A673 (cell line): ENCODE measurements at regions not wholly inside any gene's neighbourhood (a gene's known extent, or its start where the extent isn't known, plus 50 kb on each side); places are given as distances from the start of the nearest gene placed in this dataset.

Experiments used
- EZH2 ChIP-seq: fragments of 200-600 bp; sonication (generic); IDR thresholded peaks from 2 replicates; pipeline ENCODE4 v1.6.1; 2017; ENCODE audit warnings: borderline replicate concordance, low read depth, mild to moderate bottlenecking, mixed read lengths, antibody characterized with exemption, low read length; ENCODE audit not compliant: poor library complexity, severe bottlenecking
- TF ChIP-seq, protein P1 (sequence below): fragments of 300-800, 200-600 bp; sonication (generic); conservative IDR thresholded peaks from 2 replicates; pipeline ENCODE4 v1.5.1; 2017; ENCODE audit warnings: low read depth, mild to moderate bottlenecking, antibody characterized with exemption, low read length, moderate library complexity, mixed read lengths

DNA sequence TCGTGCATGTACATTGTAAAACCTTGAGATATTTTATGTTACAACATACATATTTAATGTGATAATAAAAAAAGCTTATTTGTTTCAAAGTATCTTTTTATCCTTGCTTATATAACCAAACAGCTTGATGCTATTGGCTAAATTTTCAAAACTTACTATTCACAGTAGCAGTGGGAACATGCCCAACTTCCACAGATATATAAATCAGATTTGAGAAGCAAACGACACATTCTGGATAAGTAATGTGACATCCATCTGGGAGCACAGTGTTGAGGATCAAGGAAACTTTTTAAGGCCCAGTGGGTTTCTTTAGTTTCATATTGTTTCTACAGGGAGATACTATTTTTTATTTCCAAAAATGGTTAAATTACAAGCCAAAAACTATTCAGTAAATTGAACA is 350.7 kb downstream of the SEC23A start:
- TF ChIP-seq EZH2, result no peak
- TF ChIP-seq, protein P1, sequence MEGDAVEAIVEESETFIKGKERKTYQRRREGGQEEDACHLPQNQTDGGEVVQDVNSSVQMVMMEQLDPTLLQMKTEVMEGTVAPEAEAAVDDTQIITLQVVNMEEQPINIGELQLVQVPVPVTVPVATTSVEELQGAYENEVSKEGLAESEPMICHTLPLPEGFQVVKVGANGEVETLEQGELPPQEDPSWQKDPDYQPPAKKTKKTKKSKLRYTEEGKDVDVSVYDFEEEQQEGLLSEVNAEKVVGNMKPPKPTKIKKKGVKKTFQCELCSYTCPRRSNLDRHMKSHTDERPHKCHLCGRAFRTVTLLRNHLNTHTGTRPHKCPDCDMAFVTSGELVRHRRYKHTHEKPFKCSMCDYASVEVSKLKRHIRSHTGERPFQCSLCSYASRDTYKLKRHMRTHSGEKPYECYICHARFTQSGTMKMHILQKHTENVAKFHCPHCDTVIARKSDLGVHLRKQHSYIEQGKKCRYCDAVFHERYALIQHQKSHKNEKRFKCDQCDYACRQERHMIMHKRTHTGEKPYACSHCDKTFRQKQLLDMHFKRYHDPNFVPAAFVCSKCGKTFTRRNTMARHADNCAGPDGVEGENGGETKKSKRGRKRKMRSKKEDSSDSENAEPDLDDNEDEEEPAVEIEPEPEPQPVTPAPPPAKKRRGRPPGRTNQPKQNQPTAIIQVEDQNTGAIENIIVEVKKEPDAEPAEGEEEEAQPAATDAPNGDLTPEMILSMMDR, result no peak
